DMS 273 (cell line): ENCODE measurements at regions not wholly inside any gene's neighbourhood (a gene's known extent, or its start where the extent isn't known, plus 50 kb on each side); places are given as distances from the start of the nearest gene placed in this dataset.
A peak's percentile ranks its signal among the peaks of the same experiment; 100 is the strongest.

Experiments used
- DNase-seq: peaks from one replicate; lab custom pipeline; 2025; ENCODE audit not compliant: unreplicated experiment; lab: John Stamatoyannopoulos, UW

DNA sequence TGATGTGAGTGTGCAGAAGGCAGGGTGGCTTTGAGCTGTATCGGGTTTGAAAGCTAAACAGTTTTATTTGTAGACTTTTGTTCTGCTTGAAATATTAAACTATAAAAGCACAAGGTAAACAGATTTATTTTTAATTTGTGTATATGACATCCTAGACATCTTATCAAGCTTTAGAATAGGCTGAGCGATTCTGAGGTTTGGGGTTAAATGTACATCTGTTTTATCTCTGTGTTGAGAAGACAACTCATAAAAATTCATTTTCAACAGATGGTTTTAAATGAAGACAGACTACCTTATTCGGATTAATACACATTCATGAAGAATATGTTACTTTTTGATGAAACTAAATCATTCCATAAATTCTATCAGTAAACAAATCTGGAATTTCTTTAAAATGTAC, 368.8 kb downstream of the RPRM start:
- DNase-seq, result no peak

DNA sequence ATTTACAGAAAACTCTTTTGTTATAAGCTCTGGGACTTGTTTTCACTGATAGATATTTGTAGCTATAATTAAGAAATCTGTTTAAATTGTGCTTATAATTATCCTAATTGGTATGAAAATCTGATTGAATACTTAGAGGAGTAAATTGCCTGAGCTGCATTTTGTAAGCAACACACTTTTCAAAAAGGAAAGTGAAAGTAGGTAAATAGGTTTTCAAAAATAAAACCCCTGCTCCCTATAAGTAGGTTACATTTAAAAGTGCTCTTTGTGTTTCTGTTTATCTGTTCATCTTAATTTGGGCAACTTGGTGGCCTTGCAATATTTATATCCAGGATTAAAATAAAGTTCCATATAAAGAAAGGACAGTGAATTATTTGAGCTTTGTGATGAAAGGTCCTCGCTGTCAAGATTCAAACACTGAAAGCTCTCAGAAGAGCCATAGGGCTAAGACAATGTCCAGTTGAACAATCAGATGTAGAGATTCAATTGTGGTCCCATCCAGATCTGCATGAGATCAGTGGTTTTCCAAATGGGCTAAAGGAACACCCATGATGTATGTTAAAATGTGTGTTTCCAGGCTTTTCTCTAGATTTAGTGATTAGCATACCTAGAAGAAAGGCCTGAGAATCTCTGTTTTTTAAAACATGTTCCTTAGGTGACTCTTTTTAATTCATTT, 371.6 kb downstream of the RPRM start:
- no peak for DNase-seq

DNA sequence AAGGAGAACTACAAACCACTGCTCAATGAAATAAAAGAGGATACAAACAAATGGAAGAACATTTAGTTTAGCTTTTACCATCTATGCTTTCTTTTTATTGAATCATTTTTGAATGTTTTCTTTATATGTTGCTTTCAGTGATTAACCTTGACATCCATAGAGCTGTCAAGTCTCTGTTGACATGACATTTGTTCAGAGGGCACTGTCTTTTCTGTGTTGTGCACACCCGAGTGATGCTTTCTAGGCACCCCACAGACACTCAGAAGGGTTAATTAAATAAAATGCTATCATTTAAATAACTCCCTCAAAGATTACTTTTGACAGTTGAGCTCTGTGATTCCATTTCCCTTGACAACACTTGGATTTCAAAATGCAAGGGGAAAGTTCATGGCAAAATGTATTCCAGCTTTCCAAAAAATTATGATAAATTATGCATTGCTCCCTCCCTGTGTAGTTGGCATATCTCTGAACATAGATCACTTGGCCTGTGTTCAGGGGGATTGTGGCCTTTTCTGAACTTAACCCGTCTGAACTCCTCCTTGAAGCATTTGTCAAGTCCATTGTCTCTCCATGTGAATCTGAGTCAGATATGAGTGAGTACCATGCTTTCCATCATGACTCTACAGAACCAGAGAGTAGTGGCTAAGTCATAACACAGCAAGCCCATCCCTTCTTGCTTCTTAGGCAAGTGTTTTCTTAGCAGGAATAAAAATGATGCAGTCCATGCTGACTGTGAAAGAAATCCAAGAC, 372.6 kb downstream of the RPRM start:
- no peak for DNase-seq

DNA sequence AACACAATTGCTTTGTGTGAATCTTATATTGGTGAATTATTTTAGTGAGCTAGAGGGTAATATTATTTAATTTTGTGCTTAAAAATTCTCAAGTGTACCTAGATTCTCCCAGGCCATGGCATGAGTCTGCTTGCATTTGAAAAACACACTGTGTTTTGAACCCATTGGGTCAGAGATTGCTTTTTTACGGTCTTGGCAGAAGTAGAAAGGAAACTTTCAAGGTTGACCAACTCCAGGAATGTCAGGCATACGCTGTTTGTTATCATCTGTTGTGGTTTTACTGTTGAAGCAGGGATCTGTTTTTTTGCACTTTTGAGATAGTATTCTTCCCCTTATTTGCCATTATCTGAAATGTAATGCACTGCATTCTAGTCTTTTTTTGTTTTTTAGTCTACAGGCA, 377.4 kb downstream of the RPRM start:
- peak; percentile 25 for DNase-seq

DNA sequence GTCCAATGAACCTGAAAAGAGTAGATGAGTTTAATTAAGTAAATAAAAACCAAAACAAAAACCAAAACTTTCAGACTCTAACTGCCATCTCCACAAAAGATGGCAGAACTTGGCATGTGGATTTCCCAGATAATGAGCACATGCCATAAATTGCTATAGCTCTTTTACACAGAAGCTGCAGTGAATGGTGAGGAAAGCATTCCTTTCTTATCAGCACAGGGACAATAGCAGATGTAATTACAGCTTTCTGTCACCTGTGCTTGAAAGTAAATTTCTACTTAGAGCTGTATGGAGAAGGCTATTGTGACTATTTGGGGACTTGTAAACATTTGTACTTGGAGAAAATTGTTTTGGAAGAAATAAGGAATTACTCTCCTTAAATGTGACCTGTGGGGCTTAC, 378.4 kb downstream of the RPRM start:
- no peak for DNase-seq

DNA sequence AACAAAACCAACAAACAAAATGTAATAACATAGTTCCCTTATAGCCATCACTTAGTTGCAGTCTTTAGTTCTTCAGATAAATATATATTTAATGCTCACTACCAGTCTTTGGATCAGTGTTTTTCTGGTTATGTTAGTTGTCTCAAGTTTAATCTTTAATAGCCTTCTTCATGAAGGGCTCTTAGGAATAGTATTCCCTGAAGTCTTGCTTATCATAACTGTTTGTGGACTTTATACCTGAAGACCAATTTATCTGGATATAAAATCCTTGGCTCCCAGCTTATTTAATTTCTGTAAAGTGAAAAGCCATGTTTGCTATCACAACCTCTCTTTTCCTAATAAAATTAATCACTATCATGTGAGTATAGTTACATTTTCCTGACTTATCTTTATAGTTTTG, 379.7 kb downstream of the ARL6IP6 start:
- no peak for DNase-seq

DNA sequence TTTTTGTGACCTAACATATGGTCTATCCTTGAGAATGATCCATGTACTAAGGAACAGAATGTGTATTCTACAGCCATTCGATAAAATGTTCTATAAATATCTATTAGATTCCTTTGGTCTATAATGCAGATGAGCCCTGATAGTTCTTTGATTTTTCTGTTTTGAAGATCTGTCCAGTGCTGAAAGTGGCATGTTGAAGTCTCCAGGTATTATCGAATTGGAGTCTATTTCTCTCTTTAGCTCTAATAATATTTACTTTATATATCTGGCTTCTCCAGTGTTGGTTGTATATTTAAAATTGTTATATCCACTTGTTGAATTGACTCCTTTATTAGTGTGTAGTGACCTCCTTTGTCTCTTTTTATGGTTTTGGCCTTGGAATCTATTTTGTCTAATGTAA, 377.9 kb downstream of the ARL6IP6 start:
- no peak for DNase-seq

DNA sequence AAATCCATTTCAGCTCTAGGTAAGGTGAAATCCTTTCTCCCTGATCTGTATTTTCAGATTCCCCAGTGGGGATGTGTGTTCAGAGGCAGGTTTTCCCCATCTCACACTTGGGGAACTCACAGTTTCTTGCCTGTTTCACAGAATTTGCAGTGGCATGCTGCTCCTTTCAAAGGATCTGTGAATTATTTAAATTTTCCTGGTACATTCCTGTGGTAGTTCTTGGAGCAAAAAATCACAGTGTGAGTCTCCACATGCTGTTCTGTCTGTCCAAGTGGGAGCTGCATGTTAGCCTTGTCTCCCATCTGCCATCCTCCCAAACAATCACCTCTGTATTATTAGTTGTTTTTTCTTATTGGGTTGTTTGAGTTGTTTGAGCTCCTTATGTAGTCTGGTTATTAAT, 372.9 kb downstream of the ARL6IP6 start:
- DNase-seq, result no peak

DNA sequence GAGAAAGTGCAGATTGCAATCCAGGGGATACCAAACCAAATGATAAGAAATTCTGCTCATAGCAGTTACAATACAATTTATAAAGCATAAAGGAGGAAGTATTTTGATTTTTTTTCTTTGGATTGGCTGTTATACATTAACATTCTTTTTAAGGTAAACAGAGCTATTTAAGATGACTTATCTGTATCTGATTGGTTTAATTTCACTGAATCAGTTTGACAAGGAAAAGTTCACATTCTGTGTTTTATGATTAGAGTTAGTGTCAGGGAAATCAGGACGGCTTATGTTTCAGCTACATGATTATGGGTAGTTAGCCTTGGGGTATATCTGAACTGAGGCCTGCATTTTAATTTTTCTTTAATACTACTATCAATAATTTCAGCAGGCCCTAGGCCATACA, 360.9 kb downstream of the ARL6IP6 start:
- DNase-seq, result no peak

DNA sequence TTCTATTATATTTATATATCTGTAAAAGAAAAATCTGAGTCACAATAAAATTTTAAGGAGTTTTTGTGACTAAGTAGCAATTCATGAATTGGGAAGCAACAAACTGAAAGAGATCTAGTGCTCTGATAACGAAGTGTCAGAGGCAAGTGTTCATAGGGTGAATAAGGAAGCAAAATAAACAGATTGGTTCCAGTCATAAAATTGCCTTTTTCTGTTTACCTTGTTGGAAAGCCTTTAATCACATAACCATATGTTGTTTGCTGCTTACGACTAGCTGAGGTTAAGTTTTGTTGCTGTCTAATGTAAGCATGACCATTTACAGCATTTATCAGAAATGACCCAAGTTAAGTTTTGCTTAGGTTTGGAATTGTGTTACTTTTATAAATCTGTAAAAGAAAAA, 358.9 kb downstream of the ARL6IP6 start:
- peak; percentile 64 for DNase-seq

DNA sequence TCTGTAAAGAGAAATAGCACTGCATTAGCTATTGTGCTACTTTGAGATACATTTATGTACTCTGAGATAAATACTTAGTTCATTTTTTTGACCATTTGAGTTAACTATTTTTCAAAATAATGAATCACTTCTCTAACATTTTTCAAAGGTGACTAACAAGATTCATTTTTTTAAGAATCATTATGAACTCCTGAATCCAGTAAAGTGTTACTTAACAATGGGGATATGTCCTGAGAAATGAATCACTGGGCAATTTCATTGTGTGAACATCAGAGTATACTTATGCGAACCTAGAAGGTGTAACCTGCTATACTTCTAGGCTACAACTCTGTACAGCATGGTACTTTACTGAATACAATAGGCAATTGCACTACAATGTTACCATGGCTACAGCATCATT, 355.8 kb downstream of the ARL6IP6 start:
- DNase-seq, result no peak

DNA sequence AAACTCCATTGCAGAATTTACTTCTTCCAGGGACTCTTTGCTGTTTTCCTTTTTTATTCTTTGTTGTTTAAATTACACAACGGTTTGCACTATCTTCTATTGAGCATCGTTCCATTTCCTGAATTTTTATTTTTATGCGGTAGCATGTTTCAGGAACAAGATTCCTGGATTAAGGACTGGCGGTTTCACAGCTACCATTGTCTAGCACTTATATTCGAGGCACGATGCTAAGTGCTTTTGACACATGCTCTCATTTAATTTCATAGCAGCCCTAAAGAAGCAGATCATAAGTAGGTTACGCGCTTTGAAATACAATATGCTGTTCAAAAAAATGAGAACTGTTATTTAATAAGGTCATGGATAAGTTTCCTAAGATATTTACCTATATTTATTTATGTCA, 354.4 kb downstream of the ARL6IP6 start:
- no peak for DNase-seq

DNA sequence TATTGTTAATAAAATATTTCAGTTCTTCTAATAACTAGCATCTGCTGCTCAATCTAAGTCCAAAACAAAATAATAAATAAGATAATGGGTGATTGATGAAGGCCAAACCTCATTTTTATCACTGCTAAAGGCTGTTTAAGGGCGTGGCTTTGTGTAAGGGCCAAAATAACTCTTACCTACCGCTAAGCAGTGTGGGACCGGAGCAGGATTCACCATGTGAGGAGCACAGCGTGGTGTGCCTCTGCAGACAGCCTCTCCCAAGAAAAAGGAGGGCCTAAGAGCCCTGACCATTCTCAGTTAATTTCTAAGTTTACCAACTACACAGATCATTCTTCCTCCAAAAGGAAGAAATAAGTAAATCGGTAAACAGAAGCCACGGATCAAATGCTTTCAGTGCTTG, 353.7 kb downstream of the ARL6IP6 start:
- no peak for DNase-seq

DNA sequence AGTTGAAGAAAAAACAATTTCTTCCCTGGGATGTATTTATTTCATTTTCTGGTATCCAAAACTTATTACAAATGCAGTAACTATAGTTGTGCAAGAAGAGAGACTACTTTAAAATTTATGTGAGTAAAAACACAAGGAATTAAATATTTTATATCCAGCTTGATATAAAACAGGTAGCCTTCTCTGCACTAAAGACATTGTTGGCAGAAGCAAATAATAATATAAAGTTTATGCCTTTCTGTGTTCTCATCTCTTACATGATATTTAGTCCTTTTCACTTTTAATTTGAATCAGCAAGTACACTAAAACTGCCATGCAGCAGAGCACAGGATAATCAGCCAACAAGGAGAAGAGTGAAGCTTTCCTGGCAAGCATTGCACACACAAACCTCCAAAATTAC, 352.7 kb downstream of the ARL6IP6 start:
- no peak for DNase-seq

DNA sequence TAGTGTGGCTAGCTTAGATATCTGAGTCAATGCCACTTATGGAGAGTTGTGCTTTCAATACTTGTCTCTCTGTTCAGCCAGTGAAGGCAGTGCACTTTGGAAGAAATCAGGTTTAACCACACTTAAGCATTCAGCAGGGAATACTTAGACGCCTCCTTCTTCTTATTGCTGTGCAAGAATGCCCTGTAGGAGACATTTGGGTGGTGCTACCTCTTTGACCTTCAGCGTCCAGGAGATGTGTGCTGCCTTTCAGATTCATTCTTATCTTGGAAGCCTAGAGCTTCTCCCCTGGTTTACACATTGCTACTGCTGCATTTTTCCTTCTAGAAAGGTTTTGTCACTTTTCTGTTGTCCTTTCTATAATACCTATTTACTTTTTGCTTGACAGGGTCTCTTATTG, 350.5 kb downstream of the ARL6IP6 start:
- DNase-seq, result no peak

DNA sequence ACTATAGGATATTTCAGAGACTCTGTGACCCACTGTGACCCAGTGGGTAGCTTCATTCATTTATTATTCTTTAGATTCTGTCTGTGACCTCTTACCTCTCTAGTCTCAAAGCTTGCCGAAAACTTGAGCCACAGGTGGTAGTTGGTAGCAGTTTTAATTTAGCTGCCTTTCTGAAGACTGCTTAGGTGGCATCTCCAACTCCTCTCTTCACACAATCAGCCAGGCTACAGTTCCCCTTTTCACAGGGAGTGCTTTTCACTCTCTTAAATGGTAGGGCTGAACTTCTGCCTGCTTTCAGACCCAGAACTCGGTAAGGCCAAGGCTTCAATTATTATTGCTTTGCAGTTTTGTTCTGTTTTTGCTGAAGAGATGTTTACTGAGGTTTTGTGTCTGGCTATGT, 349.6 kb downstream of the ARL6IP6 start:
- DNase-seq, result no peak

DNA sequence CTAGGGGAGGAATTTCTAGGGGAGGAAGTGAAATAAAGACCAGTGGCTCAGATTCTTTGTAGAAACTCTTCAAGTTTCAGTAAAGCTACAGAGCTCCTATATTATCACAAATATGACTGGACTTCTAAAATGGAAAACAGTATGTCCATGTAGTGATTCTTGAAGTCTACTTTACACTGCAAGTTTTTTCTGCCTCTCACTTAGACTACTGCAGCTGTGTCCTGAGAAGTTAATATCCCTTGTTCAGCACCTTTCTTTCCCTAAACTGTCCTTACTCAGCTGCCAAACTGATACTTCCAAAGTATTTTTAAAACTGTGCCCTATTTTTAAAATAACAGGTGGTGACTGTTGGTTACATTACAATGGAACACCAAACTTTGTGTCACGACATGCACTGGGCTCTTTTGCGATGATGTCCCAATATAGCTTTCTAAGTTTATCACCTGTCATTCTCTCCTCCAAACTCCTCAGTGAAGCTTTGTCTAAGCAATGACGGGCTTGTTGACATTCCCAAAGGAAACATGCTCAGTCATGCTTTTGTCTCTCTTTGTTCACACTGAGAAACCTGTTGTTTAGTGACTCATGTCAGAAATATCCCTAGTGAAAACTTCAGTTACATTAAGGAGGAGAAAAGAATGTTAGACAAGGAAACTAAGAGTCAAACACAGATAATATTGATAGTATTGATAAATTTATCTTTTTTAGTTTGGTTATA, 341.1 kb downstream of the ARL6IP6 start:
- peak; percentile 29 for DNase-seq

DNA sequence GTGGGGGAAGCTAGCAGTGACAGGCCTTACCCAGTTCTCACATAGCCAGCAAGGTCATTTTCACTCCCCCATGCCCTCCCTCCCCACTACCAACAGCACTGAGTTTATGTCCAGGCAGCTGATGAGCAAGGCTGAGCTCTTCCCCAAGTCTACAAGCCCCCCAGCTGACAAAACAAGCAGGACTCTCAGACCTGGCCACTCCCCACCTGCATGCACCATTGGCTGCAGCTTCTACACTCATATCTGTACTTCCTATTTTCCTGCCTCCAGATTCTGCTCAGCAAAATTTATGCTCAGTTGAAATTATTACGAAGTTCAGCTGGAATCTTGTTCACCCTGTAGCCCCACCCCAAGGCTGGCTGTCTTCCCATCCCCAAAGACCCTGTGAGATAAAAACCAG, 339.3 kb downstream of the ARL6IP6 start:
- no peak for DNase-seq

DNA sequence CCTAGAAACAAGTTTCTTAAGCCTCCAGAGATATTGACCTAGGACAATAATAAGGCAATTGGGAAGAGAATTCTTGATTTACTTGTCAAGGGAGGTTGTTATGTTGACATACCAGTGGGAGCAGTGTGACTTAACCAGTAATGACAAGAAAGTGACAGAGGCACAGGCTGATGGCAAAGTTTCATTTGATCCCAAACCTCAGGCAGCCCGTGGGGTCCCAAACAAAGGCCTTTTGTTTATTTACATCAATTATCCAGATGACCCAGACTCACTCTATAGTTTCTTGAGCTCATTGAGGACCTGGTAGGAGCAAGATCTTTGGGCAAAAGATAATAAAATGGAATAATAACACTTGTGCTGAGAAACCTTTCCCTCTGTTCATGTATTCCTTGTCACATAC, 336.8 kb downstream of the ARL6IP6 start:
- DNase-seq, result no peak

DNA sequence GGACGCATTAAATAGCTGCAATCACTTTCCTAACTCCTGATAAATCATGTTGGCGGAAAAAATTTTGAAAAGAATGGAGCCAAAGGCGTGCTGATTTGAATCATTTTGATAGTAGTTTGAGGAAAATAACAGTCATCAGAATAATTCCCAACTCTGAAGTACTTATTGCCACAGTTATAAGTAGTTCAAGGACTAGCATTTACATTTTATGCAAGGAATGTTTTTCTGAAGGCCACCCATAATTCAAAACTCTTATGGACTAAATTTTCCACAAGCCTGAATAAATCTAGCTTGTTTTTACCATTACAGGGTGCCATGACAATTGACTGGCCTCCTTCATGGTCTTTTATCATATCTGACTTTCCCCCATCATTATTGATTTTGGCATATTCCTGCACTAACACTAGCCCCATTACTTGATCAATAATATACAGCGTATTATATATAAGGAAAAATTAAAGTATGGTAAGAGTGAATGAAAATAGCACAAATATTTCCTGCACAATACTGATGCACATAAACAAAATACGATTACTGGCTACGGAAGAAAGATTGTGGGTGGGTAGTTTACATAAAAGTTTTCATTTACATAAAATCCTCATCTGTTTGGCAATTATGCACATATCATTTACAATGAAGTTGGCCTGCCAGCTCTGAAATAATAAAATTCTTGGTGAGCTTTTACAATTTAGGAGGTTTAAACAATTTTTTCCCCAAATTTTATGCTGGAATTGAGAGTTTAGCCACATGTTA, 334.6 kb downstream of the ARL6IP6 start:
- DNase-seq, result no peak

DNA sequence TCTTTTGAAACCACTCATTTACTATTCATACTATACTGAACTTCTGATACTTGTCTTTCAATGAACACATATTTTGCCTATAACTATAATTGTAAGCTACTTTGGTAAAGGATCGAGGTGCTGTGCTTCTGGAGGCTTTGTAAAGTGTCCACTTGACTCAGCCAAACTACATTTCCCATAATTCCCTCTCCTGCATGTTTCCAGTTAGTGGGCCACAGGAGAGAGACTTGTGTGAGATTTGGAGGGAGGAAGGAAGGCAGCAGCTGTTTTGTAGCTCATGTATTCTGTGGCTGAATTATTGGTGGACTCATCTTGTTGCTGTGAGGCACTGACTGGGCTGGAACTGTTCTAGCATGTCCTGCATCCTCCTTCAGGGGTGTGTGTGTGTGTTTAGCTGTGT, 328.8 kb downstream of the ARL6IP6 start:
- DNase-seq, result peak; percentile 6

DNA sequence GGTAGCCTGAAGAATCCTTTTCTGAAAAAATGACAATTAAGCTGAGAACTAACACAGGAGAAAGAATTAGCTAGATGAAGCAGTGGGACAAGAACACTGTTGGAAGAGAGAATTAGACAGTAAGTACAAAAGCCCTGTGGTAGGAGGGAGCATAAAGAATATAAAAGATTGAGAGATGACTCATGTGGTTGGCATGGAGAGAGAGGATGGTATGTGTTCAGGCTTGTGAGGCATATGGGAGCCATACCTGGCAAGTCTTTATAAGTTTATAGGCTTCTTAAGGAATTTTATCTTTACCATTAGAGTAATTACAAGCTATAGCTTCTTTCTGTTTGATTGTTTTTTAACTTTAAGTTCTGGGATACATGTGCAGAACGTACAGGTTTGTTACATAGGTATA, 325.0 kb downstream of the ARL6IP6 start:
- no peak for DNase-seq
